T-helper 1 cell treated with Interleukin-12 subunit alpha and Interleukin-12 subunit beta and Interleukin-4 antibody, amounts not matched to agents 30 μg/mL and 1 μg/mL, for 36 hours (primary cell): ENCODE measurements at regions not wholly inside any gene's neighbourhood (a gene's known extent, or its start where the extent isn't known, plus 50 kb on each side); places are given as distances from the start of the nearest gene placed in this dataset.

Experiments
- H3K27ac Mint-ChIP-seq: one replicate; pipeline ENCODE4 v1.8.0; 2021; ENCODE audit warnings: mild to moderate bottlenecking, mixed read lengths
- H3K27me3 Mint-ChIP-seq: one replicate; pipeline ENCODE4 v1.8.0; 2021; ENCODE audit warnings: low read depth, mixed read lengths
- H3K36me3 Mint-ChIP-seq: one replicate; pipeline ENCODE4 v1.8.0; 2021; ENCODE audit warnings: low read depth, mixed read lengths
- H3K4me1 Mint-ChIP-seq: one replicate; pipeline ENCODE4 v1.8.0; 2021; ENCODE audit warnings: low read depth, mixed read lengths
- H3K4me3 Mint-ChIP-seq: one replicate; pipeline ENCODE4 v1.8.0; 2021; ENCODE audit warnings: mild to moderate bottlenecking, moderate library complexity, mixed read lengths
- H3K9me3 Mint-ChIP-seq: one replicate; pipeline ENCODE4 v1.8.0; 2021; ENCODE audit warnings: mixed read lengths

DNA sequence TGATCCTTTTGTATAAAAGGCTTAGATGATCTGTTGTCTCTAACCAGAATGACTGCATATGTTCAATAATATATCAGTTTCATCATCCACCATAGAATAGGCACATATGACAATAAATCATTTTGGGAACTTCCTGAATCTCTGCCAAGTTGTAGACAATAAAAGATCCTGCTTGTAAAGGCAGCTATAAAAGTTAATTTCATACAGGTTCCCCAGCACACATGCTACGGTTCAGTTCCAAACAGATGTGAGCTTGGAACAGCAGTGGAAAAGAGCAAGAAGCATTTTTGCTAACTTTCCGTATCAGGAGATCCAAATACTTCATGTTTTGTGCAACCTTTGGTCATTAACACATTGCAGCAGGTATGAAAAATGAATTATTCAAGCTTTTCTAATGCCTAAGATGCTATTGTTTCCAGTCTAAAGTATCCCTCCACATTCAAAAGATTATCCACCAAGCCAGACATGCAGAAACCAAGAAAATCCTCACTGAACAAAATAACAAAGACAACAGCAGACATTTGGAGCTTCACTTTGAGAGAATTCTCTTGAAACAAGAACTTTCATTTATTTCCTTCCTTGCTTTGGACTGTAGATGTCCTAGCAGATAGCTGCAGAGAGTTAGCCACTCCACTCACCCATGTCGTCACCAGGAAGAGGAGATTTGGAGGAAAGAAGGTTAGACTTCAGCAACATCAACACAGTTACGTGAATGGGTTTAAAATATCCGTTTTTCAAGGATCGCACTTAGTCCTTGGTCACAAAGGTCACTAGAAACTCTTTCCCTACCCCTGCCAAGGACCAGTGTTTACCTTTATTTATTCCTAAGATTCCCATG is 453.5 kb upstream of the JARID2 start:
- Mint-ChIP-seq H3K36me3 (peaks cover 2% of the 10 kb centered on the region), H3K4me3 (no peak overlapping the region), H3K27ac (no peak overlapping the region), H3K4me1 (no peaks in the 10 kb centered on the region), H3K9me3 (no peaks in the 10 kb centered on the region), H3K27me3 (peaks cover 3% of the 10 kb centered on the region)

DNA sequence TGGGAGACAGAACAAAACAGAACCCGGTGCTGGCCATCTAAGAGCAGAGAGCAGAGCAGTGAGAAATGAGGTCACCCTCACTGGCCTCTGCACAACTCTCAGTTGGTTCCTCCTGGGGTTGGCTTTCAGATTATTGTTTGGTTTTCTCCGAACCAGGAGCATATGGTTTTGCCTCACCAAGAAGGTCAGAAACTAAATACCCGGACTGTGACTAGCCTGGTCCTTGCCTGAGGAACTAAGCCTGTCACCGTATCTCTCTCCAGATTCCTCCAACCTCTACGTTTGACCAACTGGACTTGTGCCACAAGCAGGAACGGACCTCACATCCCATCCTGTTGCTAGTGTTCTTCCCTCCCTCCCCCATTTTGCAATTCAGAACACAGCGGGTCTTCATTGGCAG is 450.4 kb upstream of the JARID2 start:
- Mint-ChIP-seq H3K36me3 (no peaks in the 10 kb centered on the region), H3K27me3 (peaks cover 14% of the 10 kb centered on the region), H3K4me1 (peaks cover 2% of the 10 kb centered on the region), H3K9me3 (no peaks in the 10 kb centered on the region), H3K27ac (no peak overlapping the region), H3K4me3 (no peak overlapping the region)

- peaks cover 2% of the 10 kb centered on the region for H3K4me1 Mint-ChIP-seq
- peaks cover 14% of the 10 kb centered on the region for H3K27me3 Mint-ChIP-seq
- H3K9me3 Mint-ChIP-seq, result no peaks in the 10 kb centered on the region
- no peak overlapping the region for H3K4me3 Mint-ChIP-seq
- no peak overlapping the region for H3K27ac Mint-ChIP-seq
- no peaks in the 10 kb centered on the region for H3K36me3 Mint-ChIP-seq
Measured at GRCh38 chr6:14796974-14797762, 448.7 kb upstream of the JARID2 start.

- no peak overlapping the region for H3K4me3 Mint-ChIP-seq
- H3K36me3 Mint-ChIP-seq, result no peaks in the 10 kb centered on the region
- no peaks in the 10 kb centered on the region for H3K9me3 Mint-ChIP-seq
Measured at GRCh38 chr6:14797875-14798593, 447.8 kb upstream of the JARID2 start.

GRCh38 chr6:14798594-14798982 is 447.3 kb upstream of the JARID2 start:
- Mint-ChIP-seq H3K27ac (no peak overlapping the region), H3K4me3 (no peak overlapping the region), H3K9me3 (no peaks in the 10 kb centered on the region)

More at GRCh38 chr6:14797875-14798593, 447.8 kb upstream of the JARID2 start:
- Mint-ChIP-seq H3K27me3 (peaks cover 14% of the 10 kb centered on the region), H3K27ac (no peak overlapping the region), H3K4me1 (peaks cover 2% of the 10 kb centered on the region)

GRCh38 chr6:14798996-14799588 is 446.8 kb upstream of the JARID2 start:
- Mint-ChIP-seq H3K9me3 (no peaks in the 10 kb centered on the region), H3K4me1 (peaks cover 2% of the 10 kb centered on the region), H3K27me3 (peaks cover 14% of the 10 kb centered on the region), H3K36me3 (no peaks in the 10 kb centered on the region), H3K4me3 (no peak overlapping the region), H3K27ac (no peak overlapping the region)

More at GRCh38 chr6:14798594-14798982, 447.3 kb upstream of the JARID2 start:
- Mint-ChIP-seq H3K27me3 (peaks cover 14% of the 10 kb centered on the region), H3K4me1 (peaks cover 2% of the 10 kb centered on the region), H3K36me3 (no peaks in the 10 kb centered on the region)

- Mint-ChIP-seq H3K27me3 (peaks cover 14% of the 10 kb centered on the region), H3K9me3 (no peaks in the 10 kb centered on the region), H3K27ac (no peak overlapping the region), H3K36me3 (no peaks in the 10 kb centered on the region), H3K4me1 (peaks cover 2% of the 10 kb centered on the region), H3K4me3 (no peak overlapping the region)
Measured at GRCh38 chr6:14799928-14800327, 445.9 kb upstream of the JARID2 start.

DNA sequence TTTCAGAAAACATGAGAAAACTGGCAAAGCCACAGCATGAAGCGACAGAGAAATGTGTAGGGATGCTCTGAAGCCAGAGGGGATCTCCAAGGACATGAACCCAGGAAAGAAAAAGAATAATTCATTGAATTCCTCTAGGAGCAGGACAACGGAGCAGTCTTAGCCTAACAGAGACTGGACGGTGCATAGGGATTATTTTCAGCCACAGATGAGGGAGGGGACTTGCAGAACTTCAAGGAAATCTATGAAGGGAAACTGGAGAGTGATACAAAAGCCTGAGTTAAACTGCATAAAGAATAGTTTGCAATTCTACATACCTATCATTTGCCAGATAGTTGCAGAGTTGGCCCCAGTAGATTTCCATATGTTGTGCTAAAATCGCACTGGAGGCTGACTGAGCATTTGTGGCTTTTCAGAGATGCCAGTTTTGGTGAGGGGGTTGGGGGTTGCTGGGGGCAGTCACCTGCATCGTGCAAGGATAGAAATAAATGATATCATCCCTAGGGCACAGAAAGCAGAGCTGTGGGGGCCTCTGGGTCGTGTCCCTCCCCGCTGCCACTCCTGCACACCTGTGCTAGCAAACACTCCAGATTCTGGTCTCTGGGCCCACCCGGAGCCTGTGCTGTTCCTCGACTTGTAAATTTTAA is 443.2 kb upstream of the JARID2 start:
- H3K4me1 Mint-ChIP-seq, result peaks cover 2% of the 10 kb centered on the region
- no peak overlapping the region for H3K27ac Mint-ChIP-seq
- H3K36me3 Mint-ChIP-seq, result no peaks in the 10 kb centered on the region
- no peak overlapping the region for H3K4me3 Mint-ChIP-seq
- H3K27me3 Mint-ChIP-seq, result peaks cover 8% of the 10 kb centered on the region
- peaks cover 9% of the 10 kb centered on the region for H3K9me3 Mint-ChIP-seq

DNA sequence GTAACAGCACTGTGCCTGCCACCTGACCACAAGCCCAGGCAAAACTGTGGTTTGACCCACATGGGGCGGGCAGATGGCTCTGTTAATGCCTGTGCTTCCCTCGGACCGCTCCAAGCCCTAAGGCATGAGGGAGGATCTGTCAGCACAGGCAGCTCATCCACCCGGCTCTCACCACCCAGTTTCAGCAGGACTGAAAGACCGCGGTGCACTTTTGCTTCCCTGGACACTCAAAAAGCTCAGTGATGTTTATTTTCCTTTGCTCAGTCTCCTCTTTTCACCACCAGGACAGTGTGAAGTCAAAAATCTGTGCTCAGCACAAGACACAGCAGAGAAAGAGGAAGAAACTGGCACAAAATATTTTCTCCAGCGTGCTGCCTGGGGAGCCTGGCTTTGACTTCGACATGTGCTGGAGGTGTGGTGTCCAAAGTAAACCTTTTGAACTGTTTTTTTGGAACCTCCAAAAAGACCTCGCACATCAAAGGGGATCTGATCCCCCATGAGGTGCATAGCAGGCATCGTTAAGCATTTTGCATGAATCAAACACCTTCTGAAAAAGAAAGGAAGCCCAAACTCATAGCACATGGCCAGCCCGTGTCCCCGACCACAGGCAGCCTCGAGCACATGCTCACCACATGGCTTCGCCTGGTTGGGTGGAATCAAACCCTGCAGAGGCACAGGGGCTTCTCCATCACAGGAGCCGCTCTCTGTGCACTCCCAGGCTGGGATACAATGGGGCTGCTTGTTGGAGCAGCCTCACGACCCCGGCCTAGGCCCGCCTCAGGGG is 441.7 kb upstream of the JARID2 start:
- no peak overlapping the region for H3K27ac Mint-ChIP-seq
- peaks cover 14% of the 10 kb centered on the region for H3K9me3 Mint-ChIP-seq
- peaks cover 2% of the 10 kb centered on the region for H3K4me1 Mint-ChIP-seq
- no peaks in the 10 kb centered on the region for H3K27me3 Mint-ChIP-seq
- no peak overlapping the region for H3K4me3 Mint-ChIP-seq
- no peaks in the 10 kb centered on the region for H3K36me3 Mint-ChIP-seq

GRCh38 chr6:14804785-14805210 is 441.1 kb upstream of the JARID2 start:
- H3K36me3 Mint-ChIP-seq, result no peaks in the 10 kb centered on the region
- H3K4me1 Mint-ChIP-seq, result peaks cover 2% of the 10 kb centered on the region
- H3K27me3 Mint-ChIP-seq, result no peaks in the 10 kb centered on the region
- peaks cover 14% of the 10 kb centered on the region for H3K9me3 Mint-ChIP-seq
- no peak overlapping the region for H3K4me3 Mint-ChIP-seq
- no peak overlapping the region for H3K27ac Mint-ChIP-seq

DNA sequence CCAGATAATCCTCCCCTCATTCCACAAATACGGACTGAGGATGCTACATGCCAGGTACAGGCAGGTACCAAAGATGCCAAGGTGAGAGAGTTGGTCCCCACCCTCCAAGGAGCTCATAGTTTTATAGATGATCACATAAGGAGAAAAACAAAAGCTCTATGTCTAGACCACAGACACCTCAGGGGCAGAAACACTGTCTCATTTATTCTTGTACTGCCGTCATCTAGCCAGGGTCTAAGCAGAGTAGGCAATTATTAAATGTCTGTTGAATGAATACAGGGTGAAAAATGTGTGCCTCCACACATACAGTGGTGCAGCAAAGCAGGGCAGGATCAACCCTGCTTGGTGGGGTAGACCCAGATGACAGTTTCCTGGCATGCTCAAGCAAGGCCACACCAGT is 439.8 kb upstream of the JARID2 start:
- Mint-ChIP-seq H3K27me3 (no peaks in the 10 kb centered on the region), H3K4me1 (no peaks in the 10 kb centered on the region), H3K27ac (no peak overlapping the region), H3K9me3 (peaks cover 14% of the 10 kb centered on the region), H3K36me3 (no peaks in the 10 kb centered on the region), H3K4me3 (no peak overlapping the region)

- Mint-ChIP-seq H3K4me3 (no peak overlapping the region), H3K27ac (no peak overlapping the region), H3K36me3 (no peaks in the 10 kb centered on the region), H3K27me3 (no peaks in the 10 kb centered on the region), H3K9me3 (peaks cover 14% of the 10 kb centered on the region), H3K4me1 (no peaks in the 10 kb centered on the region)
Measured at GRCh38 chr6:14807130-14807529, 438.7 kb upstream of the JARID2 start.

- Mint-ChIP-seq H3K4me3 (no peak overlapping the region), H3K9me3 (peaks cover 14% of the 10 kb centered on the region), H3K27ac (no peak overlapping the region), H3K27me3 (no peaks in the 10 kb centered on the region), H3K36me3 (no peaks in the 10 kb centered on the region), H3K4me1 (no peaks in the 10 kb centered on the region)
Measured at GRCh38 chr6:14807971-14808370, 437.9 kb upstream of the JARID2 start.
